Stimulated activated CD4-positive, alpha-beta T cell treated with anti-CD3 and anti-CD28 coated beads, Interleukin-1b, Interleukin-23, amount 100 ng/mL, for 24 hours (primary cell): ENCODE measurements at regions not wholly inside any gene's neighbourhood (a gene's known extent, or its start where the extent isn't known, plus 50 kb on each side); places are given as distances from the start of the nearest gene placed in this dataset.
"Not testable (repeated sequence)": the region's sequence is repeated elsewhere in the genome, so short reads cannot be mapped to it uniquely, and the experiment has no call there.

Experiments used
- DNase-seq, 4 experiments: peaks; one replicate each; pipeline ENCODE4 v3.0.0-alpha.2; 2020; ENCODE audit warnings: low read depth in 4 of 4, low spot score in 1 of 4

- DNase-seq = no peak
Observed at GRCh38 chr13:22915442-22916082, 265.2 kb upstream of the SGCG start.

- not testable (repeated sequence) for DNase-seq
Observed at GRCh38 chr13:22916276-22916675, 264.5 kb upstream of the SGCG start.

- no peak for DNase-seq
Observed at GRCh38 chr13:22925881-22926747, 254.7 kb upstream of the SGCG start.

GRCh38 chr13:22926748-22927400 is 253.9 kb upstream of the SGCG start:
- DNase-seq = no peak

- not testable (repeated sequence) for DNase-seq
Observed at GRCh38 chr13:22927845-22928244, 252.9 kb upstream of the SGCG start.

GRCh38 chr13:22929381-22930126 is 251.2 kb upstream of the SGCG start:
- no peak for DNase-seq

- DNase-seq = no peak
Observed at GRCh38 chr13:22931576-22931975, 249.2 kb upstream of the SGCG start.

- DNase-seq = not testable (repeated sequence)
Observed at GRCh38 chr13:22932632-22933412, 248.0 kb upstream of the SGCG start.

- DNase-seq = no peak
Observed at GRCh38 chr13:22933571-22934181, 247.1 kb upstream of the SGCG start.

- DNase-seq = no peak
Observed at GRCh38 chr13:22934744-22935523, 245.8 kb upstream of the SGCG start.

- no peak for DNase-seq
Observed at GRCh38 chr13:22936228-22936627, 244.6 kb upstream of the SGCG start.

GRCh38 chr13:22937241-22937640 is 243.5 kb upstream of the SGCG start:
- DNase-seq = no peak

GRCh38 chr13:22937953-22938352 is 242.8 kb upstream of the SGCG start:
- DNase-seq = no peak

- DNase-seq = no peak
Observed at GRCh38 chr13:22938576-22938975, 242.2 kb upstream of the SGCG start.

- DNase-seq = no peak
Observed at GRCh38 chr13:22939157-22939556, 241.6 kb upstream of the SGCG start.

- DNase-seq = no peak
Observed at GRCh38 chr13:22940090-22940710, 240.6 kb upstream of the SGCG start.

- no peak for DNase-seq
Observed at GRCh38 chr13:22940736-22941135, 240.0 kb upstream of the SGCG start.

GRCh38 chr13:22941495-22941894 is 239.3 kb upstream of the SGCG start:
- not testable (repeated sequence) for DNase-seq

GRCh38 chr13:22942831-22943230 is 237.9 kb upstream of the SGCG start:
- DNase-seq = not testable (repeated sequence)
